Trophoblast cell (in vitro differentiated cells and primary cell): ENCODE measurements at regions not wholly inside any gene's neighbourhood (a gene's known extent, or its start where the extent isn't known, plus 50 kb on each side); places are given as distances from the start of the nearest gene placed in this dataset.

Experiments used
- DNase-seq, 2 donors: peaks; one replicate each; pipeline ENCODE4 v3.0.0-alpha.2; 2016
- H2AFZ ChIP-seq: 2 replicates; pipeline ENCODE4 v1.6.1; 2013; ENCODE audit warnings: low read length, moderate library complexity, mild to moderate bottlenecking; ENCODE audit not compliant: insufficient read depth, poor library complexity
- H2AK5ac ChIP-seq: 2 replicates; pipeline ENCODE4 v1.6.1; 2013; ENCODE audit warnings: mild to moderate bottlenecking, low read length
- H2BK120ac ChIP-seq: 2 replicates; pipeline ENCODE4 v1.6.1; 2013; ENCODE audit warnings: low read length, mild to moderate bottlenecking, moderate library complexity; ENCODE audit not compliant: insufficient read depth, poor library complexity
- H2BK12ac ChIP-seq: 2 replicates; pipeline ENCODE4 v1.6.1; 2013; ENCODE audit warnings: mild to moderate bottlenecking, low read length, moderate library complexity
- H2BK5ac ChIP-seq: 2 replicates; pipeline ENCODE4 v1.6.1; 2013; ENCODE audit warnings: low read length, low read depth, moderate library complexity, mild to moderate bottlenecking; ENCODE audit not compliant: poor library complexity
- H3K14ac ChIP-seq: 2 replicates; pipeline ENCODE4 v1.6.1; 2013; ENCODE audit warnings: mild to moderate bottlenecking, low read length
- H3K18ac ChIP-seq: 2 replicates; pipeline ENCODE4 v1.6.1; 2013; ENCODE audit warnings: mild to moderate bottlenecking, low read length
- H3K23ac ChIP-seq: 2 replicates; pipeline ENCODE4 v1.6.1; 2013; ENCODE audit warnings: low read length
- H3K27ac ChIP-seq: 2 replicates; pipeline ENCODE4 v1.5.1; 2013; ENCODE audit warnings: low read depth, mild to moderate bottlenecking, inconsistent platforms, low read length, moderate library complexity
- H3K27me3 ChIP-seq: 2 replicates; pipeline ENCODE4 v1.6.1; 2013; ENCODE audit warnings: inconsistent platforms, mild to moderate bottlenecking, low read length, moderate library complexity; ENCODE audit not compliant: insufficient read depth
- H3K36me3 ChIP-seq, 2 experiments: 1 replicate in 1 of 2; 2 replicates in 1 of 2; pipeline ENCODE4 v1.6.1; 2013; ENCODE audit warnings: low read length in 2 of 2, mild to moderate bottlenecking in 2 of 2, moderate library complexity in 1 of 2; ENCODE audit not compliant: insufficient read depth in 2 of 2, control insufficient read depth in 1 of 2
- H3K4ac ChIP-seq: 2 replicates; pipeline ENCODE4 v1.6.1; 2013; ENCODE audit warnings: low read depth, mild to moderate bottlenecking, low read length, moderate library complexity
- H3K4me1 ChIP-seq, 2 experiments: 1 replicate in 1 of 2; 2 replicates in 1 of 2; pipeline ENCODE4 v1.6.1; 2013; ENCODE audit warnings: low read length in 2 of 2, mild to moderate bottlenecking in 2 of 2, moderate library complexity in 1 of 2; ENCODE audit not compliant: insufficient read depth in 2 of 2, control insufficient read depth in 1 of 2
- H3K4me2 ChIP-seq: 2 replicates; pipeline ENCODE4 v1.6.1; 2013; ENCODE audit warnings: inconsistent platforms, mild to moderate bottlenecking, low read length, moderate library complexity
- H3K4me3 ChIP-seq: 2 replicates; pipeline ENCODE4 v1.5.1; 2013; ENCODE audit warnings: mild to moderate bottlenecking, low read depth, low read length, inconsistent platforms
- H3K79me1 ChIP-seq: one replicate; pipeline ENCODE4 v1.6.1; 2013; ENCODE audit warnings: low read length
- H3K79me2 ChIP-seq: 2 replicates; pipeline ENCODE4 v1.6.1; 2013; ENCODE audit warnings: low read length, mild to moderate bottlenecking; ENCODE audit not compliant: control insufficient read depth, insufficient read depth, poor library complexity
- H3K9ac ChIP-seq: 2 replicates; pipeline ENCODE4 v1.6.1; 2013; ENCODE audit warnings: mild to moderate bottlenecking, low read length
- H3K9me3 ChIP-seq: 2 replicates; pipeline ENCODE4 v1.6.1; 2013; ENCODE audit warnings: low read depth, mild to moderate bottlenecking, control low read depth, inconsistent platforms, low read length; ENCODE audit not compliant: insufficient read depth
- H4K12ac ChIP-seq: 2 replicates; pipeline ENCODE4 v1.6.1; 2013; ENCODE audit warnings: low read depth, mild to moderate bottlenecking, low read length, moderate library complexity
- H4K8ac ChIP-seq: 2 replicates; pipeline ENCODE4 v1.6.1; 2013; ENCODE audit warnings: low read depth, mild to moderate bottlenecking, low read length, moderate library complexity
- H4K91ac ChIP-seq: one replicate; pipeline ENCODE4 v1.6.1; 2013; ENCODE audit warnings: low read depth, mild to moderate bottlenecking, low read length, moderate library complexity
- WGBS: extraction: QIAGEN DNeasy Blood & Tissue Kit; methylation state at CpG from one replicate; pipeline ENCODE4 v1.1.7; 2013; ENCODE audit warnings: missing lambda C conversion rate; ENCODE audit not compliant: insufficient read length, insufficient coverage; ENCODE audit errors: extremely low coverage; 5-methylcytosine and 5-hydroxymethylcytosine counted together

DNA sequence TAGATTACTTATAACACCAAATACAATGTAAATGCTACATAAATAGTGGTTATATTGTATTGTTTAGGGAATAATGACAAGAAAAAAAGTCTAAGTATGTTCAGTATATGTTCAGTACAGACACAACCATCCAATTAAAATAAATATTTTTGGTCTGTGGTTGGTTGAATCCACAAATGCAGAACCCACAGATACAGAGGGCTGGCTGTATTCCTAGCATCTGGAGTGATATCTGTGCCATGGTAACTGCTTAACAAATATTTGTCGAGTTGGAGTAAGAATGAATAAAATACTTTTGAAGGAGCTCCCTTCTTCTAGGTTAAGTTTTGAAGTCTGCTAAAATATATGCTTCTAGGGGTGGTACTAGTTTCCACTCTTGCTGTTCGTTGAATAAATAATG is 241.0 kb downstream of the KLF5 start:
- WGBS = no CpG with 5 or more reads among the region's 2 CpGs
- Histone ChIP-seq H3K27ac (no peak overlapping the region), H3K9ac (no peak overlapping the region)

DNA sequence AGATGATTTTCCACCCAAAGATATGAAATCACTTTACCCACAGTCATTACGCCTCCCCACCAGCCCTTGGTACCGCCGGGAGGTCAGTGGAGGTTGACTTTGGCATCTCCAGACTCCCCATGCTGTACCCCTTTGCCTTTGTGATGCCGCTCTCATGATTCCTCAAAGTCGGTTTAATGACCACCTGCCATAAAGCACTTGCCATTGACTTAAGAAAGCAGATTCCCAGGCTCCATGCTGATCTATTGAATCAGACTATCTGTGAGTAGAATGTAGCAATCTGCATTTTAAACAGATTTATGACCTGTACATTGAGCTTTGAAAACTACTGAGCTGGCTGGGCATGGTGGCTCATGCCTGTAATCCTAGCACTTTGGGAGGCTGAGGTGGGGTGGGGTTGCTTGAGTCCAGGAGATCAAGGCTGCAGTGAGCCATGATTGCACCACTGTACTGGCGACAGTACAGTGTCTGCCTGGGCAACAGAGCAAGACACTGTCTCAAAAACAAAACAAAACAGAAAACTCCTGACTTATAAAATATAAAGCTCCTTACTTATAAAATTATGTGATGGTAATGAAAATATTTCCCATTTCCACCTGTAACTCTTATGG is 235.2 kb downstream of the KLF5 start:
- no CpG with 5 or more reads among the region's 6 CpGs for WGBS
- no peaks in the 10 kb centered on the region for H3K79me2 ChIP-seq
- no peak overlapping the region for H3K4me2 ChIP-seq
- H3K4me1 ChIP-seq = no peaks in the 10 kb centered on the region
- H3K9me3 ChIP-seq = no peaks in the 10 kb centered on the region
- H3K27me3 ChIP-seq = no peaks in the 10 kb centered on the region
- H2AFZ ChIP-seq = no peak overlapping the region
- no peak overlapping the region for H3K23ac ChIP-seq
- no peaks in the 10 kb centered on the region for H3K36me3 ChIP-seq
- no peak overlapping the region for H4K91ac ChIP-seq
- no peak overlapping the region for H3K4ac ChIP-seq
- H3K4me3 ChIP-seq = no peak overlapping the region
- no peak overlapping the region for H4K12ac ChIP-seq
- no peak overlapping the region for H2AK5ac ChIP-seq
- H2BK12ac ChIP-seq = no peak overlapping the region
- H3K18ac ChIP-seq = no peak overlapping the region
- no peak overlapping the region for H3K14ac ChIP-seq
- no peaks in the 10 kb centered on the region for H3K79me1 ChIP-seq
- H4K8ac ChIP-seq = no peak overlapping the region
- no peak overlapping the region for H2BK5ac ChIP-seq
- no peak overlapping the region for H2BK120ac ChIP-seq
- H3K9ac ChIP-seq = no peak overlapping the region
- H3K27ac ChIP-seq = no peak overlapping the region
- DNase-seq = no peak

More for the DNA sequence above, 241.0 kb downstream of the KLF5 start:
- DNase-seq = no peak
- no peak overlapping the region for H3K14ac ChIP-seq
- no peak overlapping the region for H2AFZ ChIP-seq
- H3K79me2 ChIP-seq = no peaks in the 10 kb centered on the region
- no peaks in the 10 kb centered on the region for H3K4me1 ChIP-seq
- H3K23ac ChIP-seq = no peak overlapping the region
- no peak overlapping the region for H3K4ac ChIP-seq
- H3K79me1 ChIP-seq = no peaks in the 10 kb centered on the region
- H3K4me2 ChIP-seq = no peak overlapping the region
- no peak overlapping the region for H2AK5ac ChIP-seq
- H2BK12ac ChIP-seq = no peak overlapping the region
- no peak overlapping the region for H3K18ac ChIP-seq
- no peak overlapping the region for H4K8ac ChIP-seq
- no peak overlapping the region for H2BK5ac ChIP-seq
- no peak overlapping the region for H4K12ac ChIP-seq
- no peak overlapping the region for H4K91ac ChIP-seq
- H2BK120ac ChIP-seq = no peak overlapping the region
- H3K9me3 ChIP-seq = no peaks in the 10 kb centered on the region
- H3K36me3 ChIP-seq = no peaks in the 10 kb centered on the region
- H3K4me3 ChIP-seq = no peak overlapping the region
- H3K27me3 ChIP-seq = no peaks in the 10 kb centered on the region

DNA sequence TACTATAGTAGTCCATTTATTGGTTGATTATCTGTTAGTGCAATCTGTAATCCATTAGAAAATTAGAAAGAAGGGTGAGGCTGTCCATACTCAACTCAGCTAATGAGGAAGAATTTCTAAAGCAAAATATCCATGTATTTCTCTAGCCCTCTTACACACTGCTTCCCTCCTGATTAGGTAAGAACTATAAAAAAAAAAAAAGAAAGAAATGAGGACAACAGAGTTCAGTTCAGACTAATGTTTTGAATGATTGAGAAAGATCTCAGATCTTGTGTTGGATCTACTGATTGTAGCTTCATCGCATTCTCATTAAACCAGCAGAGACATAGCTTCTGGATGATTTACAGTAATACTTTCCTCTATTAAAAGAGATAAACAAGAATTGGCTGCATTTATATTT is 233.3 kb downstream of the KLF5 start:
- H4K91ac ChIP-seq = no peak overlapping the region
- H3K14ac ChIP-seq = no peak overlapping the region
- no peaks in the 10 kb centered on the region for H3K79me2 ChIP-seq
- H2AFZ ChIP-seq = no peak overlapping the region
- no peak overlapping the region for H4K12ac ChIP-seq
- no peak overlapping the region for H2BK120ac ChIP-seq
- no peak overlapping the region for H3K23ac ChIP-seq
- no peaks in the 10 kb centered on the region for H3K27me3 ChIP-seq
- H3K9ac ChIP-seq = no peak overlapping the region
- H3K4me2 ChIP-seq = no peak overlapping the region
- no peak overlapping the region for H2AK5ac ChIP-seq
- no peak overlapping the region for H3K4me3 ChIP-seq
- H3K4ac ChIP-seq = no peak overlapping the region
- WGBS = no CpG with 5 or more reads among the region's 1 CpG
- no peak overlapping the region for H2BK12ac ChIP-seq
- no peak for DNase-seq
- no peaks in the 10 kb centered on the region for H3K36me3 ChIP-seq
- H2BK5ac ChIP-seq = no peak overlapping the region
- no peaks in the 10 kb centered on the region for H3K79me1 ChIP-seq
- no peak overlapping the region for H3K18ac ChIP-seq
- no peak overlapping the region for H4K8ac ChIP-seq
- no peak overlapping the region for H3K27ac ChIP-seq
- H3K4me1 ChIP-seq = no peaks in the 10 kb centered on the region
- H3K9me3 ChIP-seq = no peaks in the 10 kb centered on the region

DNA sequence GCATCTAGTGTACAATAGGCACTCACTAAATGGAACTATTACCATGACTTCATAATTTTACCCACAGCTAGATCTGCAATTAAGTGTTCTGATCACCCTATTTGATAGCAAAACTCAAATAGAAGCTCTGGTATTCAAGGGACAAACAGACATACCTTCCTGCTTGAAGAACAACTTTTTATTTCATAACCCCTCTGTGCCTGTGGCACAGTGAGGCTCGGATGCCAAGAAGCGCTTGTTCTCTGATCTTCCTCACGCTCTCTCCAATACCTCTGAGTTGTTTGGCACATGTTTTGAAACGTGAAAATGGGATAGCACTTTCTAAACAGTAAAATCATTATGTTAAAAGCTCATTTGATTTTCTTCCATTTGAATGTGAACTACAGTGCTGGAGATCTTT is 232.0 kb downstream of the KLF5 start:
- Histone ChIP-seq H3K79me2 (no peaks in the 10 kb centered on the region), H3K36me3 (no peaks in the 10 kb centered on the region), H3K79me1 (no peaks in the 10 kb centered on the region), H2AK5ac (no peak overlapping the region), H4K91ac (no peak overlapping the region), H2BK120ac (no peak overlapping the region), H2AFZ (no peak overlapping the region), H3K27me3 (no peaks in the 10 kb centered on the region), H3K14ac (no peak overlapping the region), H3K4me2 (no peak overlapping the region), H3K4me1 (no peaks in the 10 kb centered on the region), H3K18ac (no peak overlapping the region), H3K4me3 (no peak overlapping the region), H3K9ac (no peak overlapping the region), H4K8ac (no peak overlapping the region), H3K23ac (no peak overlapping the region), H3K9me3 (no peaks in the 10 kb centered on the region), H3K4ac (no peak overlapping the region), H4K12ac (no peak overlapping the region), H3K27ac (no peak overlapping the region), H2BK12ac (no peak overlapping the region), H2BK5ac (no peak overlapping the region)
- DNase-seq = peak; percentile 52 to 81
- whole genome bisulfite sequencing = no CpG with 5 or more reads among the region's 4 CpGs
